Transverse colon (tissue), 4 donors: ENCODE measurements at regions not wholly inside any gene's neighbourhood (a gene's known extent, or its start where the extent isn't known, plus 50 kb on each side); places are given as distances from the start of the nearest gene placed in this dataset.

ENCODE experiments used
- CTCF ChIP-seq, 5 experiments: fragments of 200-600 bp in 3 of 5; fragments of 450-650 bp in 2 of 5; sonication (generic) in 3 of 5; IDR thresholded peaks; 1 replicate in 2 of 5; 2 replicates in 3 of 5; pipeline ENCODE4 v1.5.1; 2016 to 2017; ENCODE audit warnings: antibody characterized with exemption in 5 of 5, inconsistent platforms in 3 of 5, mild to moderate bottlenecking in 2 of 5, moderate library complexity in 1 of 5
- EP300 ChIP-seq: sonication (generic); formaldehyde crosslinking; IDR thresholded peaks from one replicate; pipeline ENCODE4 v1.6.1; 2017; ENCODE audit warnings: antibody characterized with exemption, low read depth
- POLR2AphosphoS5 ChIP-seq, 3 donors: sonication (generic); formaldehyde crosslinking; IDR thresholded peaks; one replicate each; pipeline ENCODE4 v1.6.1; 2016; ENCODE audit warnings: antibody characterized with exemption in 3 of 3

- TF ChIP-seq CTCF (IDR thresholded peaks at IDR 0.05): no peak
- TF ChIP-seq EP300: no peak
- no peak for TF ChIP-seq POLR2AphosphoS5 (IDR thresholded peaks at IDR 0.05)
These were observed 111.9 kb upstream of the F3 start for GRCh38 chr1:94653454-94653853.
